Eye (tissue), 1 donor: ENCODE measurements at regions not wholly inside any gene's neighbourhood (a gene's known extent, or its start where the extent isn't known, plus 50 kb on each side); places are given as distances from the start of the nearest gene placed in this dataset.
"Not testable (repeated sequence)": the region's sequence is repeated elsewhere in the genome, so short reads cannot be mapped to it uniquely, and the experiment has no call there.

Experiments
- DNase-seq: peaks from one replicate; pipeline ENCODE4 v3.0.0-alpha.2; 2015

DNA sequence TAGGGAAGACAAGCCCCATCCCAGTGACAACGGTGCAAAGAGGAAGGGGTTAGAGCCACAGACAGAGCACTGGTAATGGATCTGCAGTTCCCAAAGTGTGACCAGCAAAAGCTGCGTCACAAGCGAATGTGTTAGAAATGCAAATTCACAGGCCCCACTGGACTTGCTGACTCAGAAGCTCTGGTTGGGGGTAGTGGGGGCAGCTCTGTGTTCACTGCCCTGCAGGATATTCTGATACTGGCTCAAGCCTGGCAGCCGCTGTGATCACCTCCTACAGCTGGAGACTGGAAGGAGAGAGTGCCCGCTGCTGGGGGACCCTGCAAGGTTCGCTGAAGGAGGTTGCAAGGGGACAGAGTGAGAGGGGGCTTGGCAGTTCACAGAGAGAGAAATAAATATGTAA lies 179.7 kb upstream of the CDH4 start:
- DNase-seq: peak; percentile 11

DNA sequence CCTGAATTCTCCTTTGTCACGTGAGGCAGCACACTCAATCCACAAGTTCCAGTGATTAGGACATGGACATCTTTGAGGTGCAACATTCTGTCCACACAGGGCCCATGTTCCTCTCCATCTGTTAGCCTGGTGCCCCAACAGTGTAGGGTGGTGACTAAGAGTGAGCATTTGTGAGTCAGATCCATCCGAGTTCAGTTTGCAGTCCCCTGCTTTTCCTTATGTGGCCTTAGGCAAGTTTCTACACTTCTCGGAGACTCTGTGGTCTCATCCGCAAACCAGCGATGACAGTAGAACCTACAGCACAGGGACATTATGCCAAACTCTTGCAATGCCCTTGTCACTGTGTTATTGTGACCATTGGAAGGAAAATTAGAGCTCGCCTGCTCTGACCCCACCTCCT lies 178.7 kb upstream of the CDH4 start:
- DNase-seq: no peak

DNA sequence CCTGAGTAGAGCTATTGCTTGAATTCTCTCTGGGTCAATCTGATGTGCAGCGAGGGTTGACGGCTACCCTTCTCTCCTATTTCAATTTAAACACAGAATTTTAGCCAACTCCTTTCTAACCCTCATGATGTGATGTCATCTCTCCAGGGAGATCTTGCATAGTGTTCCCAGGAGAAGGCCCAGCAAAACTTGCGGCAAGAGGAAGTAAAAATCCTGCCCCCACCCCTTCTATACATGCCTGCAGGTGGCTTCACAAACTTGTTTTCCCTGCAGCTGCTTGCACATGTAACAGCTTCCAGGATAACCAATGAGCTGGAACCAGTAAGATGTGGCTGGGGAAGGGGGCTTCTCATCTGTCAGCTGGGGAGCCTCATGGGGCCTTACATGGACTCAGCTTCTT lies 169.3 kb upstream of the CDH4 start:
- no peak for DNase-seq

DNA sequence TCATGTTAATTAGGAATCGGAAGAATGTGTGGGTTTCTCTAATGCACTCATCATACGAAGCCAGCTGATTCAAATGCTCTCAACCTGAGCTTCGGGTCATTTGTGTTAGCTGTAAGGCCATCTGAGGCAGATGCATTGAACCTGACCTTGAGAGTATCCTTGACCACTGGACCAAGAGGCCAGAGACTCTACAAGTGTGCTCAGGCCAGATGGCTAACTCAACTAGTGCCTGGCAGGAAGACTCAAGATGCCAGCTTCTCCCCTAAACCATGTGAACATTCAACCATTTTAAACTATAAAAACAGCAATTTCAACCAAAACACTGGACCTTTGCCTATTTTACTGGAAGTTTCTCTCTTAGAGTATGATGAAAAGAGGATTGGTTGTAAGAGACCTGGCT lies 168.6 kb upstream of the CDH4 start:
- no peak for DNase-seq

DNA sequence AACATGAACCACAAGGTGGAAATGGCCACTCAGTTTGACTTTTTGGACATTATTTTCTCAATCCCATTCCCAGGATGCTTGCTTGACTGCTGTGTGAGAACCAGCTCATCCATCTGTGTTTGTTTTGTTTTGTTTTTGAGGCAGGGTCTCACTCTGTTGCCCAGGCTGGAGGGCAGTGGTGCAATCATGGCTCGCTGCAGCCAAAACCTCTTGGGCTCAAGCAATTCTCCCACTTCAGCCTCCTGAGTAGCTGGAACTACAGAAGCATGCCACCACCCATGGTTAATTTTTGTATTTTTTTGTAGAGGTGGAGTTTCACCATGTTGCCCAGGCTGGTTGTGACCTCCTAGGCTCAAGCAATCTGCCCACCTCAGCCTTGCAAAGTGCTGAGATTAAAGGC lies 166.0 kb upstream of the CDH4 start:
- DNase-seq: no peak

DNA sequence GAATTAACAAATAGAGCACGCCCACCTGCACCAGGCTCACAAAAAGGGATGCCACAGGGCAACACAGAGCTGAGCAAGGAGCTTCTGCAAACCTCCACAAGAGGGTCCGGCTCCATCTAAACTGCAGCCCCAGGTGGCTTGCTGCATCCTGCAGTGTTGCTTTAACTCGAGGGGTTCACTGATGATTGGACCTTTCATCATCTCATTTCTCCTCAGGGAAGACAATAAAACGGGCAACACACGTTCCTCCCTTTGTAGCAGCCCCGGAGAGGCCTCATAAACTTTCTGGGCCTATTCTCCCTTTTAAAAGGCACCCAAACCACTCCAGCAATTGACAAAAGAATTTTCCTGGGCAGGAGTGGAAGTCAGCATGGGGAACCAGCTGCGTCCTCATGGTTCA lies 161.5 kb upstream of the CDH4 start:
- no peak for DNase-seq

DNA sequence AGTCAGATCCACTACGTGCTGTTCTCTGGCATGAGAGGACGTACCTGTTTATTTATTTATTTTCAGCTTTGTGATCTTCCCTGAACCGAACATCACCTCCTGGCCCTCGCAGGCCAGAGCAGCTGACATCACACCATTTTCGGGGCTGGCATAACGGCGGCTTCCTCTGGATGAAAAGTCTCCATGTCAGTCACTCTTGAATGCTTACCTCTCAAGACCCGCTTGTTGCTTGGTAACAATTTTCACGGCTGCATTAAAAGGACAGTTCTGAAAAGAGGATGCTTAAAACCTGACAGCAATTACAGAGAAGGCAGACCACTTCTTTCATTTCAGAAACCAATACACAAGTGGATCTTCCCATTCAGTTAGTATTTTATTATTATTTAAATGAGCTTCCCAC lies 159.8 kb upstream of the CDH4 start:
- no peak for DNase-seq

DNA sequence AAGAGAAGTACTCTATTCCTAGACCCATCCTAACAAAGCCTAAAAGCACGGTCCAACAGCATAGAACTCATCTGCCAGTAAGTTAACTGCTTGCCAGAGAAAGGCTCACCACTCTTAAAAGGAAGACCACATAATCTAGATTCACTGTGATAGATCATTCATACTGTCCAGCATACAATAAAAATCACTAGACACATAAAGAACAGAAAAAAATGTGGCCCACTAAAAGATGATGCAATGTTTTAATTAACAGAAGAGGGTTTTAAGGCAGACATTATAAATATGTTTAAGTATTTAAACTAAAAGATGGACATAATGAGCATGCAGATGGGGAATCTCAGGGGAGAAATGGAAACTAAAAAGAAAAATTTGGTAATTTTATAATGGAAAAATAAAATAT lies 157.5 kb upstream of the CDH4 start:
- DNase-seq: no peak

DNA sequence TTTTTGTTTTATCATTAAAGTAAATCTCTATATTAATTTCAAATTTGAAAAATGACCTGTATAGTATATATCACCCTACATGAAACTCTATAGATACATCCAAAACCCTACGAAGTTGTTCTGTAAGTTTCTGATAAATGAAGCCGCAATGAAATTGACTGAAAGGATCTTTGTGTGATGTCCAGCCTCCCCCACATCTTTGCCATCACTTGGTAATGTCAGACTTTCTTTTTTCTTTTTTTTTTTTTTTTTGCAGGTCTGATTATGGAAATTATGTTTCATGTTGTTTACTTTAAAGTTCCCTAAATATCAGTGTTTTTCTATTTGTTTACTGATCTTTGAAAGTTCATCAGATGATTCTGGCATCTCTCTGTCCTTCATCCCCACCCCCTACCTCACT lies 155.6 kb upstream of the CDH4 start:
- no peak for DNase-seq

DNA sequence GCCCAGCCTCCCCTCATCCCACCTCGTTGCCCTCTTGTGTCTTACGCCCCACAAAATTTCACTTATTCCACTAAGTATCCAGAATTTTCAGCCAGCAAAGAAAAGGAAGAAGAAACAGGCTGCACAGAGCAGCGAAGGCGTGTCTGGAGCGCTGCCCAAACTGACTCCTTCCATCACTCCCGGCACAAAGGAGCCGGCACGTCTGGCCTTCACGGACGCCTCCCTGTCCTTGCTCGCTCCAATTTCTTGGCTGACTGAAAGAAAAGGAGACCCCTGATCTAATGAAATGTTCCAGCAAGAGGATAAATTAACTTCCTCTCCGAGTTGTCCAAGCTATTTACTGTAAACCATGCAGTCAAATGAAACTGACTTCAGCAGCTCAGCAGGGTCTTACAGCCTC lies 152.3 kb upstream of the CDH4 start:
- DNase-seq: no peak

DNA sequence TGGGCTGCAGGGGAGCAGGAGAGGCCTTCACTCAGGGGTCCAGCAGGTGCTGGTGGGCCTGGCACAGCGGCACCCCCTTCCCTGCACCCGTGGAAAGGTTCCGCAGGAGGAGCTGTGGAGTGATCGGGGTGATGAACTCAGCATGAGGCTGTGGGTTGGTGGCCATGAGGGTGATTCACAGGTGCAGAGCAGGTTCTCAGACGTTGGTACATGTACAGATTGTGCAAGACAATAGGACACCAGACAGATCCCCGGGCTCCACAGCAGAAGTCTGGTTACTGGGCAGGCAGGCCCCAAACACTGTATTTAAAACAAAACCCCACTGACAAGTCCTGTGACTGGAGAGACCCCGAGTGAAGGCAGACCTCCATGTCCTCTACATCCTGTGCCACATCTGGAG lies 151.6 kb upstream of the CDH4 start:
- no peak for DNase-seq

DNA sequence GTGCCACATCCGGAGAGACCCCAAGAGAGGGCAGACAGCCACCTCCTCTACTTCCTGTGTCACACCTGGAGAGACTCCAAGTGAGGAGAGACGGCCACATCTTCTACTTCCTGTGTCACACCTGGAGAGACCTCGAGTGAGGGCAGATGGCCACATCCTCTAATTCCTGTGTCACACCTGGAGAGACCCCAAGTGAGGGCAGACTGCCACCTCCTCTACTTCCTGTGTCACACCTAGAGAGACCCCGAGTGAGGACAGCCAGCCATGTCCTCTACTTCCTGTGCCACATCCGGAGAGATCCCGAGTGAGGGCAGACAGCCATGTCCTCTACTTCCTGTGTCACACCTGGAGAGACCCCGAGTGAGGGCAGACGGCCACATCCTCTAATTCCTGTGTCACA lies 150.7 kb upstream of the CDH4 start:
- DNase-seq: not testable (repeated sequence)

DNA sequence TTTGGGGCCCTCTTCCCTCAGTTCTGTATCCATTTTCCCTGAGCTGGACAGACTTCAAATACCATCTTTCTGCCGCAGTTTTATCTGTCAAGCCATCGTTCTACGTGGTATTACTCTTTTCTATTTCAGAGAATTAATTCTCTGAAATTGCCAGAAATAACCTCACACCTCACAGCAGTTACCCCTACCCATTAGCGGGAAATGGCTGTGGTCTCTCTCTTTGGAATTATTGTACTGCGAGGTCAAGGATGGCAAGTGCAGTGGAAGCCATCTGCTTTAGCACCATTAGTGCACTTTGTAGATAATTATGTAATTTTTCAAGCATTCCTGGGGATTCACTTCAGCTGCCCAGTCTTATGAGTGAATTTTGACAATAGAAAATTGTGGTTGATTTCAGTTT lies 147.8 kb upstream of the CDH4 start:
- DNase-seq: no peak

DNA sequence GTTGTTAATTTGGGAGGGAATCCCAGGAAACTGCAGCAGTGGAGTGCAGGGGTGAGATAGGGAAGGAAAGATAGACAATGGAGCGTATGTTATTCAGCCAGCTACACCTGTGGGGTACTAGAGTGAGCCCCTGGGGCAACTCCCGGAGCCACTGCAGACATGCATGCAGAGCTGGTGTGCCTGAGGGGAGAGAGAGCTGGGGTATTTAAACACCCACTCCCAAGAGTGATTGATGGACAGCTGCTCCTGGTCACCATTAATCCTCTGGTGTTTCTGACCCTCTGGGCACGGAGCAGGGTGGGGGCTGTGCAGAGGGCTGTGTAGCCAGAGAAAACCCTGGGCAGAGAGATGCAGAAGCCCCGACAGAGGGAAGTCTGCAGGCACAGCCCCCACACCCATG lies 146.7 kb upstream of the CDH4 start:
- DNase-seq: no peak

DNA sequence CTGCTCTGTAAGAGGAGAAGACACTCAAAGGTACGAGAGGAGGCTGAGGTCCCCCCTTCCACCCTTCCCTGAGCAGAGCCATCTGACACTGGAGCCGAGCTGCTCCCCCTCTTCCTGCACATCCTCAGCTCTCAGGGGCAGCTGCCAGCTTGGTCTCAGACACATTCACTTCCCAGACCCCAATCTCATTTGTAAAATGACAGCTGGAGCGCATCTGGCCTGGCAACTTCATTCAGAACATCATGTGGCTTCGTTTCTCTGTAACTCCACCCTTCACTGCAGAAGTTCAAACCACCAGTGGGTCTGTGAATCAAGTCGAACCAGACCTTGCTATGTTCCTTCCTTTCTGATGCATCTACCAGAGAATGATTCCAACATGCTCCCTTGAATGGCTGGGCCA lies 145.6 kb upstream of the CDH4 start:
- DNase-seq: peak; percentile 51

DNA sequence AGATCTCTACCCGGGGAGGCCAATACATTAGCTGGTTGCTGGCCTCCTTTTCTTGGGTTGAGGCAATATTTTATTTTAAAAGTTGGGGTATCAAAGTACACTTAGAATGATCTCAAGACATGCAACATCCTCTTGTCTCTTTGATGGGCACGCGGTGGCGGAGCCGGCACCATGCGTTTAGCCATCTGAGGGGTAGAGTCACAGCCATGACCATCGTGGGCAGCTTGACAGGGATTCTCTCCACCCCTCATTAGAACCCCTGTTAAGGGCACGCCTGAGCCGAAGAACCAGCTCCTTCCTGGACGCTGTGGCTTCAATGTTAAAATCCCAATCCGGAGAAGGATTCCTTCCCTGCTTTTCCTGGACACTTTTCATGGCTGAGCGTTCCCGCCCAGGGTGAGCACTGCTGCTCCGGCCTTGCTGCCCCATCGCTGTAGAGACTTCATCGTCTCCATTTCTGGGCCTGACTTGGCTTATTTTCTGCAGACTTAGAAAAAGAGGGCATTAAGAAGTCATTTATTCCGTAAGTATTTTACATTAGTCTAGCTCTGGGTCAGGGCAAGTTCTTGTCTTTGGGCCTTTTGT lies 142.7 kb upstream of the CDH4 start:
- no peak for DNase-seq

DNA sequence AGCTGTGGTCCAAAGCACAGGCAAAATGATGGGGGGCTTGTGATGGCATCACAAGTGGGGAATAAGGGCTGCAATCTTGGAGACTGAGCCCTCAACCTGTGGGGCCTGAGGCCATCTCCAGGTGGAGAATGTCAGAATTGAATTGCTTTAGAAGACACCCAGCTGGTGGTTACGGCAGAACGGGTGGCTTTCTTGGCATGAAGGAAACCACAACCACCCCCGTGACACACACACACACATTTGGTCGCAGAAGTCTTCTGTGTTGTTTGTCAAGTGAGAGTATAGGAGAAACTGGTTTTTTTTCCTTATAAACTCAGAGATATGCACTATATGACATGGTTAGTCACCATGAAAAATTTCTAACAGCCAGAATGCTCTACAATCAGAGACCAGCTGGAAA lies 139.5 kb upstream of the CDH4 start:
- DNase-seq: no peak

DNA sequence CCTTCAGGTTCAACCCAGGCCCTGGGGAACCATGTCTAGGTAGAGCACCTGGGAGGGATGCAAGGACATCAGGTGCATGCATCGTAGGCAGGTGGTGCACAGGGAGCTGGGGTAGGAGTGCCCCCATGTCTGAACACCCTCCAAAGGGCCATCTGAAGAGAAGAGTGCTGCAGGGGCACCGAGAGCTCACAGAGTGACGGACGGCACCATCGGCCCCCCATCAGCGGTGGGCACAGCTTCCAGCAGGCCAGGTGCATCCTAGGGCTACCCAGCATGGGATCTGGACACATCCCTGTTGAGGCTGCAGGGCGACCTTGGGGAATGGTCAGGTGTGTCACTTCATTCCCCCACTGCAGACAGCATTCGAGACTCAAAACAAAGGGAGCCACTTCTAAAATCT lies 138.3 kb upstream of the CDH4 start:
- no peak for DNase-seq

DNA sequence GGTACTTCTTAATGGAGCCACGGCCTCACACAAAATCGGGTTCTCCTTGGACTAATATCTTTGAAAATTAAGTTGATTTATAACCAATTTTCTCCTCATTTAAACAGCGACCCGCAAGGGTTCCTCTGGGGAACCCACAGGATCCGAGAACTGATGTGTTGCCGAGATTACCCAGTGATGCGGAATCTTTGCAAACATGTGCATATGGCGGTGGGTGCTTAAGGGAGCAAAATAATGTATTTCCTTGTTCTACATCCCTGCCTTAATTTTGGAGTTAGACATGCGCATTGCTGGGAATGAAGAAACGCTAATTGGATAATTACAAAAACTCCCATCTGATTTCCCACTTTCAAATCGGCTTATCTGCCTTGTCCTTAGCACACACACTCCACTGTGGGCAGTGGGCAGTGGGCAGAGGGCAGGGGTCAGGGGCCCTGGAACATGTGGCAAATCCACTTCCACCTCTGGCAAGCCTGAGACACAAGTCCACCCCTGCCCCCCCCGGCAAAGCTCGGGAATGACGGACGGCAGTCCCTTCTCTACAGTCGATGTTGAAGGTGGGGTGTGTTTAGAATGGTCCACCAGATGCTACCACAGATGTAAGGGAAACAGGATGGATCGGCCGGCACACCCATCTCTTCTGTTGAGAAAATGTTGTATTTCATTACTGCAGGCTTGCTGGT lies 137.4 kb upstream of the CDH4 start:
- DNase-seq: no peak

DNA sequence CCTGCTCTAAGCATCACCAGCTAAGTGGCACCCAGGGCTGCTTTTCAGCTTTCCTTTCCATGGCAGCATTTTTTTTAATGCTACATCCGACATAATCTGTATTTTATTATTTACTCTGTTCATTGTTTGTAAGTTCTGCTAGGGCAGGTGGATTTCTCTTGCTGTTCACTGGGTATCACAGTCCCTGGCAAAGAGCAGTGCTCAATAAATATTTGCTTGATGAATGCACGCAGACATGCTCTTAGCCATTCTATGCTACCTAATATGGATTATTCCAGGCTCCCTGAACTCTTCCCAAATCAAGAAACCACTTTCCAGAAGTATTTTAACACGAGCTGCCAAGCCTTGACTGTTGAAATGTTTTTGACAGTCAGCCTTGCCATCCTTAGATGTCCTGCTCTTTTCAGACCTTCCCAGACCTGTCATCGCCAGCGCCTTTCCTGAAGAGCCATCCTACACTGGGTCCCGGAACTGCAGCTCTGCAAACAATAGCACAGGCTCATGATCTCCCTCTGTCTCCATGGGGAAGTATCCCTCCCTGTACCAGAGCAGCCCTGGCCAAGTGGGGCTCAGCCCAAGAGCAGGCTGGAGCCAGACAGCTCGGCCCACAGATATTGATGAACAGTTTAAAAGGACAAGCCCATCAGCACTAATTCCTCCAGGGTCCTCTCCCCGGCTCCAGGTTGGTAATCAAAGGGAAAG lies 136.5 kb upstream of the CDH4 start:
- no peak for DNase-seq

DNA sequence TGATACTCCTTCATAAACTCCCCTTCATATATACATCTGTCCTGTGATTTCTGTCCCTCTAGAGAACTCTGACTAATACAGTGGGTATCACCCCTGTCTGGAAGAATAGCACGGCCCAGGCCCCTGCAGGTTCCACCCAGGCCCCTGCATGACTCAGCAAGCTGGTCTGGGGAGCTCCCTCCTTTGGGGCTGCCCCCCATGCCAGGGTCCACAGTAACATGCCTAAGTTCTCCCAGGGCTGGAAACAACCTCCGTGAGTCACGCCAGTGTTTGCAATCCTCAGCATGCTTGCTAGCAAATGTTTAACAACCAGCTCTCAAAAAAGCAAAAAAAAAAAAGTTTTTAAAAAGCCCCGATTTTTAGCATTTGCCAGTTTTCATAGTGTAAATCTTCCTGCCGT lies 134.3 kb upstream of the CDH4 start:
- no peak for DNase-seq

DNA sequence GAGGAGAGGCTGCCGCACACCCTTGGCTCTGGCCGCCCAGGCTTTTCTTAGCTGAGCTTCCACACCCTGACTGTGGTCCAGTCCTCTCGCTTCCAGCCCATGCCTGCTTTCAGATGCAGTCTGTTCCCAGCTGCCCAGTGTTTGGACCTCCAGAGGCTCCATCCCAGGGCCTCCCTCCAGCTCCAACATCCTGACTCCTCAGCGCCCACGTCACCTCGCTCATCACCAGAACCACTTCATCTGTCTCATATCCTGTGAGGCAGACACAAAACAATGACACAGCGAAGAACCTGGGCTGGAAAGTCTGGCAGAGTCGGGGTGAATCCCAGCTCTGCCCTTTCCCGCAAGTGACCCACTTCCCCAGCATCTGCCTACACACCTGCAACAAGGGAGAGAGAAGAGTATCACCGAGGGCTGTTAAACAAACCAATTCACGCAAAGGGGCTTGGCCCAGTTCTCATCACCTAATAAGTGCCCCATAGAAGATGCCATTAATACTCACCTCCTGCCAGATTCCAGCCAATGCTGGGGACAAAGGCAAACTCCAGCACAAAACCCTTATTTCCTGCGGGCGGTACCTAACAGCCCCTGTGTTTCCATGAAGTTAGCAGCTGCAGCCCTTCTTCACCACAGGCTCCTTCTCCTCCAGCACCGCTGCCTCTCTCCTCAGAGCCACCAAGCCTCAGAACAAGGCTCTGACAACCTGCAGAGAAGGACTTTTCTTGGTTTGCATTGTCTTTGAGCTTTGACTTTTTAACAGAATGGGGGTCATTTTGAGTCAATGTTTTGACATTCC lies 133.4 kb upstream of the CDH4 start:
- no peak for DNase-seq

DNA sequence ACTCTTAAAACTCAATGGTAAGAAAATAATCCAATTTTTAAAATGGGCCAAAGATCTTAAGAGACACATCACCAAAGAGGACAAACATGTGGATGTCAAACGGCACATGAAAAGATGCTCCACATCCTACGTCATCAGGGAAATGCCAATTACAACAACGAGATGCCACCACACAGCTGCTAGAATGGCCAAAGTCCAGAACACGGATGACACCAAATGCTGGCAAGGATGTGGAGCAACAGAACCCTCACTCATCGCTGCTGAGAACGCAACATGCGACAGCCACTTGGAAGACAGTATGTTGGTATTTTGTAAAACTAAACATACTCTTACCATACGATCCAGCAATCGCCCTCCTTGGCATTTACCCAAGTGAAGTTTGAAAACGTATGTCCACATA lies 132.8 kb upstream of the CDH4 start:
- DNase-seq: no peak
